B cell (primary cell): ENCODE measurements at regions not wholly inside any gene's neighbourhood (a gene's known extent, or its start where the extent isn't known, plus 50 kb on each side); places are given as distances from the start of the nearest gene placed in this dataset.

ENCODE experiments used
- ATAC-seq: fragments of 200-7000 bp; cut with Tn5 transposase; one replicate; pipeline ENCODE4 v1.10.0; 2021; ENCODE audit warnings: low read depth, mild to moderate bottlenecking, moderate number of reproducible peaks, moderate library complexity
- CTCF ChIA-PET: fragments of 350-600 bp; sonication (Branson Sonifier 250); formaldehyde crosslinking; loops from one replicate; lab custom pipeline; 2021; ENCODE audit warnings: antibody characterized with exemption, inconsistent platforms; lab: Charles Lee
- POLR2A ChIA-PET: fragments of 350-600 bp; sonication (Branson Sonifier 250); formaldehyde crosslinking; loops from one replicate; lab custom pipeline; 2021; ENCODE audit warnings: antibody characterized with exemption; lab: Charles Lee
- DNase-seq: peaks from one replicate; pipeline ENCODE4 v3.0.0; 2013
- H2AFZ ChIP-seq: 2 replicates; pipeline ENCODE4 v1.6.1; 2012; ENCODE audit warnings: mild to moderate bottlenecking, low read depth, low read length; ENCODE audit not compliant: insufficient read depth, poor library complexity, severe bottlenecking
- H3K27ac ChIP-seq, 2 donors: 1 replicate in 1 of 2; 2 replicates in 1 of 2; pipeline ENCODE4 v1.5.1; 2012 to 2013; ENCODE audit warnings: low read length in 2 of 2, mild to moderate bottlenecking in 2 of 2, moderate library complexity in 1 of 2
- H3K27me3 ChIP-seq, 4 experiments: fragments of 200-600 bp in 1 of 4; sonication (generic) in 1 of 4; replicated peaks in 1 of 4; 1 replicate in 2 of 4; 2 replicates in 2 of 4; pipeline versions ENCODE4 v1.6.1 to v1.7.0; 2013 to 2016; ENCODE audit warnings: low read length in 3 of 4, mild to moderate bottlenecking in 2 of 4, mixed read lengths in 1 of 4, moderate library complexity in 1 of 4; ENCODE audit not compliant: insufficient read depth in 4 of 4, control insufficient read depth in 3 of 4; ENCODE audit errors: control extremely low read depth in 1 of 4
- H3K36me3 ChIP-seq, 2 experiments: replicated peaks in 1 of 2; 1 replicate in 1 of 2; 2 replicates in 1 of 2; pipeline versions ENCODE4 v1.6.1 to v1.7.1; 2013; ENCODE audit warnings: low read length in 1 of 2; ENCODE audit not compliant: insufficient read depth in 2 of 2, control insufficient read depth in 1 of 2; ENCODE audit errors: control extremely low read depth in 1 of 2, extremely low read depth in 1 of 2
- H3K4me1 ChIP-seq, 2 donors: fragments of 200-600 bp in 1 of 2; sonication (generic) in 1 of 2; 1 replicate in 1 of 2; 2 replicates in 1 of 2; pipeline versions ENCODE4 v1.5.1 to v1.6.1; 2013 to 2017; ENCODE audit warnings: low read length in 2 of 2; ENCODE audit not compliant: control insufficient read depth in 2 of 2, insufficient read depth in 2 of 2
- H3K4me2 ChIP-seq: replicated peaks from 2 replicates; pipeline ENCODE3; 2012; ENCODE audit warnings: mild to moderate bottlenecking, low read depth, low read length; ENCODE audit not compliant: poor library complexity, severe bottlenecking
- H3K4me3 ChIP-seq, 5 experiments: fragments of 200-600 bp in 1 of 5; sonication (generic) in 1 of 5; 1 replicate in 3 of 5; 2 replicates in 2 of 5; pipeline versions ENCODE4 v1.5.1 to v1.7.0; 2011 to 2016; ENCODE audit warnings: low read length in 4 of 5, mild to moderate bottlenecking in 4 of 5, low read depth in 2 of 5, control low read depth in 1 of 5, moderate library complexity in 1 of 5; ENCODE audit not compliant: insufficient read depth in 1 of 5; ENCODE audit errors: control extremely low read depth in 1 of 5, extremely low read depth in 1 of 5
- H3K79me2 ChIP-seq: fragments of 200-600 bp; sonication (generic); one replicate; pipeline ENCODE4 v1.6.0; 2016; ENCODE audit warnings: low read length; ENCODE audit not compliant: control insufficient read depth, insufficient read depth
- H3K9ac ChIP-seq: fragments of 200-600 bp; sonication (generic); 2 replicates; pipeline ENCODE4 v1.6.1; 2017; ENCODE audit warnings: mild to moderate bottlenecking, low read length, moderate library complexity
- H3K9me3 ChIP-seq, 3 donors: one replicate each; pipeline versions ENCODE4 v1.6.1 to v1.7.1; 2013; ENCODE audit warnings: low read length in 2 of 3; ENCODE audit not compliant: control insufficient read depth in 2 of 3, insufficient read depth in 1 of 3; ENCODE audit errors: control extremely low read depth in 1 of 3
- H4K20me1 ChIP-seq: 2 replicates; pipeline ENCODE4 v1.6.0; 2012; ENCODE audit warnings: mild to moderate bottlenecking, low read length; ENCODE audit not compliant: insufficient read depth, control insufficient read depth, poor library complexity, severe bottlenecking
- H3K27ac Mint-ChIP-seq: one replicate; pipeline ENCODE4 v1.8.0; 2021; ENCODE audit warnings: mixed read lengths
- H3K27me3 Mint-ChIP-seq: one replicate; pipeline ENCODE4 v1.8.0; 2021; ENCODE audit warnings: mixed read lengths
- H3K4me1 Mint-ChIP-seq: one replicate; pipeline ENCODE4 v1.8.0; 2021; ENCODE audit warnings: mixed read lengths
- H3K4me3 Mint-ChIP-seq: one replicate; pipeline ENCODE4 v1.8.0; 2021; ENCODE audit warnings: mixed read lengths
- H3K9me3 Mint-ChIP-seq: one replicate; pipeline ENCODE4 v1.8.0; 2022; ENCODE audit warnings: mixed read lengths; ENCODE audit not compliant: insufficient read depth
- EZH2 ChIP-seq: IDR thresholded peaks from 2 replicates; pipeline ENCODE4 v1.6.1; 2012; ENCODE audit warnings: borderline replicate concordance, low read depth, mild to moderate bottlenecking, moderate library complexity, low read length; ENCODE audit not compliant: insufficient read depth, poor library complexity, severe bottlenecking
- WGBS: methylation state at CpG from one replicate; pipeline ENCODE4 v1.1.5; 2013; ENCODE audit warnings: missing lambda C conversion rate; ENCODE audit not compliant: insufficient coverage; 5-methylcytosine and 5-hydroxymethylcytosine counted together
- intact Hi-C: fragments of 100-400 bp; cut with micrococcal nuclease; formaldehyde crosslinking; loops from one replicate; pipeline ENCODE4 v1.10.0; 2022
- TF ChIP-seq, protein P1 (sequence below): fragments of 200-600 bp; IDR thresholded peaks from one replicate; pipeline ENCODE4 v1.8.0; 2022; ENCODE audit warnings: antibody characterized with exemption, mild to moderate bottlenecking

DNA sequence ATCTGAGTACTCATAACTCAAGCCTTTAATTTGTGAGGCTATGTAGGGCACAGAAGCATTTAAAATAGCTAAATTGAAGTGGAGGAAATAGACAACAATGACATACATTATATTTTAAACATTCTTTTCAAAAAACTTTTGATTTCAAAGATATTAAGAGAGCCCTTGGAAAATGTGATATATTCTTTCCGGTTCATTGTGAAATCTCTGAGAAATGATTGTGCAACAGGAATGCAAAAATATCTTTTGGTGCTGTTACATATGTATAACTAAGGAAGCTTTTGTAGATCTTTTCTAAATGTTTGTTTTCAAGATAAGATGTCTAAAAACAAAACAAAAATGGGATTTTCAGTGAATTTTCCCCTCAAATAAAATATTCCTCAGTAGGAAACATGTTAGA is 185.2 kb downstream of the LEPR start:
- Histone ChIP-seq H3K9ac (no peak overlapping the region), H3K4me3 (no peak overlapping the region), H3K9me3 (no peaks in the 10 kb centered on the region), H3K79me2 (no peaks in the 10 kb centered on the region), H3K27me3 (no peaks in the 10 kb centered on the region), H2AFZ (no peak overlapping the region), H3K4me1 (no peaks in the 10 kb centered on the region), H3K36me3 (no peaks in the 10 kb centered on the region), H3K27ac (no peak overlapping the region), H4K20me1 (no peaks in the 10 kb centered on the region), H3K4me2 (no peak overlapping the region)
- TF ChIP-seq, protein P1, sequence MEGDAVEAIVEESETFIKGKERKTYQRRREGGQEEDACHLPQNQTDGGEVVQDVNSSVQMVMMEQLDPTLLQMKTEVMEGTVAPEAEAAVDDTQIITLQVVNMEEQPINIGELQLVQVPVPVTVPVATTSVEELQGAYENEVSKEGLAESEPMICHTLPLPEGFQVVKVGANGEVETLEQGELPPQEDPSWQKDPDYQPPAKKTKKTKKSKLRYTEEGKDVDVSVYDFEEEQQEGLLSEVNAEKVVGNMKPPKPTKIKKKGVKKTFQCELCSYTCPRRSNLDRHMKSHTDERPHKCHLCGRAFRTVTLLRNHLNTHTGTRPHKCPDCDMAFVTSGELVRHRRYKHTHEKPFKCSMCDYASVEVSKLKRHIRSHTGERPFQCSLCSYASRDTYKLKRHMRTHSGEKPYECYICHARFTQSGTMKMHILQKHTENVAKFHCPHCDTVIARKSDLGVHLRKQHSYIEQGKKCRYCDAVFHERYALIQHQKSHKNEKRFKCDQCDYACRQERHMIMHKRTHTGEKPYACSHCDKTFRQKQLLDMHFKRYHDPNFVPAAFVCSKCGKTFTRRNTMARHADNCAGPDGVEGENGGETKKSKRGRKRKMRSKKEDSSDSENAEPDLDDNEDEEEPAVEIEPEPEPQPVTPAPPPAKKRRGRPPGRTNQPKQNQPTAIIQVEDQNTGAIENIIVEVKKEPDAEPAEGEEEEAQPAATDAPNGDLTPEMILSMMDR = no peak
- no peak for TF ChIP-seq EZH2
- DNase-seq (no peak), ATAC-seq (no peak)
- POLR2A ChIA-PET = no interaction called here
- no CpG with 5 or more reads among the region's 1 CpG for WGBS
- H3K4me3 Mint-ChIP-seq = no peak overlapping the region
- intact Hi-C loops = no loop called here
- H3K4me1 Mint-ChIP-seq = peaks cover 2% of the 10 kb centered on the region
- CTCF ChIA-PET = no interaction called here
- H3K27ac Mint-ChIP-seq = no peak overlapping the region
- no peaks in the 10 kb centered on the region for H3K9me3 Mint-ChIP-seq
- no peaks in the 10 kb centered on the region for H3K27me3 Mint-ChIP-seq

DNA sequence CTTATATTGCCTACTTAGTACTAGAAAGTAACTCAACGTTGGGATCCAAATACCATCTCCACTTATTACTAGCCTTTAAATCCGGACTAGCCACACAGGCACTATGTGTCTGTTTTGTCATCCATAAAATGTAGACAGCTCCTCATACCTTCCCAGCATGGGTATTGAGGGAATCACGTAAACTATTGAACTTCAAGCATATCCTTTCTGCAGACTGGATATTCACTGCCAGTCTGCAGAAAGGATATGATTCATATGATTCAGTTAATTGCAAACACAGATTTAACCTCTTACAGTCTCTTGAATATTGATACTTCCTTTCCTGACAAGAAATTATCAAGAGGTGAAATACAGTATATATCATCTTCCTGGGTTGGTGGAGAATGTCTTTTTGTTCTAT is 186.0 kb downstream of the LEPR start:
- Histone ChIP-seq H3K9ac (no peak overlapping the region), H4K20me1 (no peaks in the 10 kb centered on the region), H3K79me2 (no peaks in the 10 kb centered on the region), H3K4me2 (no peak overlapping the region), H3K4me3 (no peak overlapping the region), H3K27ac (no peak overlapping the region), H3K27me3 (no peaks in the 10 kb centered on the region), H3K9me3 (no peaks in the 10 kb centered on the region), H3K4me1 (no peaks in the 10 kb centered on the region), H2AFZ (no peak overlapping the region), H3K36me3 (no peaks in the 10 kb centered on the region)
- DNase-seq = no peak
- ATAC-seq = no peak
- 100% methylated on average over 2 of the region's 3 CpGs for WGBS
- ChIA-PET POLR2A (no interaction called here), CTCF (no interaction called here)
- intact Hi-C loops = no loop called here
- Mint-ChIP-seq H3K9me3 (no peaks in the 10 kb centered on the region), H3K27me3 (no peaks in the 10 kb centered on the region), H3K4me1 (peaks cover 2% of the 10 kb centered on the region), H3K4me3 (no peak overlapping the region), H3K27ac (no peak overlapping the region)
- TF ChIP-seq, protein P1 = no peak
- no peak for TF ChIP-seq EZH2
